ENCODE measurements at regions not wholly inside any gene's neighbourhood (a gene's known extent, or its start where the extent isn't known, plus 50 kb on each side); places are given as distances from the start of the nearest gene placed in this dataset.

- intact Hi-C loops (cut with micrococcal nuclease), result no loop called here
- TF ChIP-seq NR2C2 (CRISPR knock-in tag; IDR thresholded peaks at IDR 0.05) (no peak), NR2C2 (tag; IDR thresholded peaks at IDR 0.05) (no peak), DDX20 (tag; IDR thresholded peaks at IDR 0.05; ENCODE audit: low read depth) (no peak), SRSF9 (IDR thresholded peaks at IDR 0.05; ENCODE audit: borderline replicate concordance, low read depth, low read length) (no peak), ZNF347 (CRISPR knock-in tag; IDR thresholded peaks at IDR 0.05; ENCODE audit: low read depth) (no peak), ARID1B (IDR thresholded peaks at IDR 0.05) (no peak), ZNF197 (CRISPR knock-in tag; IDR thresholded peaks at IDR 0.05; ENCODE audit: low read depth) (no peak), ZNF318 (IDR thresholded peaks at IDR 0.05; ENCODE audit: borderline replicate concordance in 1 of 2, low read depth in 1 of 2) (no peak), ZNF212 (CRISPR knock-in tag; IDR thresholded peaks at IDR 0.05) (no peak)
- Histone ChIP-seq H3K4me1 (replicated peaks in 1 of 2; ENCODE audit: control insufficient read depth in 2 of 2, insufficient read depth in 2 of 2, low read length in 2 of 2) (no peaks in the 10 kb centered on the region), H4K20me1 (replicated peaks; ENCODE audit: control insufficient read depth, insufficient read depth, low read length) (no peaks in the 10 kb centered on the region), H3K27me3 (ENCODE audit: control insufficient read depth in 2 of 2, insufficient read depth in 2 of 2, low read length in 2 of 2) (no peaks in the 10 kb centered on the region), H3K4me3 (no peak overlapping the region), H3K36me3 (ENCODE audit: control insufficient read depth, insufficient read depth, low read length) (no peaks in the 10 kb centered on the region), H3K27ac (ENCODE audit: extremely low read depth, low read depth, low read length) (no peak overlapping the region), H3K79me2 (ENCODE audit: control insufficient read depth, insufficient read depth, low read length) (no peaks in the 10 kb centered on the region), H3K4me2 (ENCODE audit: insufficient read depth, low read length) (no peak overlapping the region), H3K9me3 (replicated peaks; ENCODE audit: control insufficient read depth, insufficient read depth, low read depth, low read length) (no peaks in the 10 kb centered on the region), H2AFZ (ENCODE audit: low read depth, low read length) (no peak overlapping the region), H3K9me1 (ENCODE audit: control insufficient read depth, insufficient read depth, low read length) (no peaks in the 10 kb centered on the region), H3K9ac (ENCODE audit: insufficient read depth in 1 of 2, low read depth in 2 of 2, low read length in 2 of 2) (no peak overlapping the region)
- in situ Hi-C loops (cut with MboI), result no loop called here
- FAIRE-seq (no peak), ATAC-seq (no peak), DNase-seq (ENCODE audit: extremely low read depth in 1 of 4, low spot score in 3 of 4) (no peak)
- POLR2A ChIA-PET, result no interaction called here
- CTCF ChIA-PET (ENCODE audit: low intra/inter-chr PET ratio), result no interaction called here
- no TSS peak for BruUV-seq (replicated peaks)
Measured at GRCh38 chr3:25284249-25284648, 143.8 kb upstream of the RARB start.

Measured in K562 (cell line).